ENCODE measurements at regions not wholly inside any gene's neighbourhood (a gene's known extent, or its start where the extent isn't known, plus 50 kb on each side); places are given as distances from the start of the nearest gene placed in this dataset.

- H2AFZ ChIP-seq (replicated peaks), result peak overlapping the region; percentile 65
- Mint-ChIP-seq H3K4me1 (peaks cover 12% of the 10 kb centered on the region), H3K4me3 (no peak overlapping the region), H3K9me3 (no peaks in the 10 kb centered on the region), H3K27ac (no peak overlapping the region), H3K36me3 (no peaks in the 10 kb centered on the region), H3K27me3 (ENCODE audit: insufficient read depth, low read depth) (no peaks in the 10 kb centered on the region)
- DNase-seq (ENCODE audit: low spot score), result no peak
- no peaks in the 10 kb centered on the region for H3K27me3 ChIP-seq
- TF ChIP-seq, protein P1, sequence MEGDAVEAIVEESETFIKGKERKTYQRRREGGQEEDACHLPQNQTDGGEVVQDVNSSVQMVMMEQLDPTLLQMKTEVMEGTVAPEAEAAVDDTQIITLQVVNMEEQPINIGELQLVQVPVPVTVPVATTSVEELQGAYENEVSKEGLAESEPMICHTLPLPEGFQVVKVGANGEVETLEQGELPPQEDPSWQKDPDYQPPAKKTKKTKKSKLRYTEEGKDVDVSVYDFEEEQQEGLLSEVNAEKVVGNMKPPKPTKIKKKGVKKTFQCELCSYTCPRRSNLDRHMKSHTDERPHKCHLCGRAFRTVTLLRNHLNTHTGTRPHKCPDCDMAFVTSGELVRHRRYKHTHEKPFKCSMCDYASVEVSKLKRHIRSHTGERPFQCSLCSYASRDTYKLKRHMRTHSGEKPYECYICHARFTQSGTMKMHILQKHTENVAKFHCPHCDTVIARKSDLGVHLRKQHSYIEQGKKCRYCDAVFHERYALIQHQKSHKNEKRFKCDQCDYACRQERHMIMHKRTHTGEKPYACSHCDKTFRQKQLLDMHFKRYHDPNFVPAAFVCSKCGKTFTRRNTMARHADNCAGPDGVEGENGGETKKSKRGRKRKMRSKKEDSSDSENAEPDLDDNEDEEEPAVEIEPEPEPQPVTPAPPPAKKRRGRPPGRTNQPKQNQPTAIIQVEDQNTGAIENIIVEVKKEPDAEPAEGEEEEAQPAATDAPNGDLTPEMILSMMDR (IDR thresholded peaks at IDR 0.05), result no peak
- TF ChIP-seq EZH2phosphoT487 (IDR thresholded peaks at IDR 0.05), result no peak
- no peak for TF ChIP-seq EZH2 (IDR thresholded peaks at IDR 0.05)
- H3K4me3 ChIP-seq, result no peak overlapping the region
- H3K4me1 ChIP-seq, result peaks cover 8% of the 10 kb centered on the region
- H3K4me2 ChIP-seq, result peak overlapping the region; percentile 17
- no peaks in the 10 kb centered on the region for H3F3A ChIP-seq (ENCODE audit: low read depth)
- H3K36me3 ChIP-seq, result no peaks in the 10 kb centered on the region
- no peaks in the 10 kb centered on the region for H3K9me3 ChIP-seq (ENCODE audit: low read depth)
- no peak overlapping the region for H3K27ac ChIP-seq
- no peaks in the 10 kb centered on the region for H3K79me2 ChIP-seq (ENCODE audit: low read depth)
- H4K20me1 ChIP-seq (ENCODE audit: low read depth), result no peaks in the 10 kb centered on the region
- H3K9ac ChIP-seq, result no peak overlapping the region
Observed at GRCh38 chr2:150735894-150736498, 248.5 kb upstream of the RND3 start.

DNA sequence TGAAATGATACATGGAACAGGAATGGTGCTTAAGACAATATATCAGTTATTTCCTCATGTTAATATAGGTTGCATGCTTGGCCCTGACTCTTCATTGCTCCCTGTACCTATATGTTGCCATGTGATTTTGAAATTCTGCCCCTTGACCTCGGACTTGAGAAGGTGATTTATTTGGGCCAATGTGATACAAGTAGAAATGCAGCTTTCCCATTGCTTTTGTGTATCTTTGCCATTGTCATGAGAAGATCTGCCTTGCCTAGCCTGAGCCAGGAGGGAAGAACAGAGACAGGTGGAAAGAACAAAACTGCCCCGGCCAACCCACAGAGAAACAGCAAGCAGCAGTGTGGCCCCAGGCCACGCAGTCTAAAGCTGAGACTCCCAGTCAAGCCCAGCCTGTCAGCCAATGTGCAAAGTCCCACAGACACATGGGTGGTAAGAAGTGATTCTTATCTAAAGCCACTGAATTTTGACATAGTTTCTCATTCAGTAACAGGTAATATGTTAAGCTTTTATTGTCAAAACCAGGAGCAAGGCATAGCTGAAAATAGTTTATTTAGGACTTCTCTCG, 245.7 kb upstream of the RND3 start:
- DNase-seq (ENCODE audit: low spot score), result no peak
- Histone ChIP-seq H3K27ac (no peak overlapping the region), H3K36me3 (no peaks in the 10 kb centered on the region), H3K27me3 (no peaks in the 10 kb centered on the region), H2AFZ (replicated peaks) (no peak overlapping the region), H3K4me2 (no peak overlapping the region), H3K4me1 (peaks cover 8% of the 10 kb centered on the region), H4K20me1 (ENCODE audit: low read depth) (no peaks in the 10 kb centered on the region), H3K9me3 (ENCODE audit: low read depth) (no peaks in the 10 kb centered on the region), H3F3A (ENCODE audit: low read depth) (no peaks in the 10 kb centered on the region), H3K4me3 (no peak overlapping the region), H3K79me2 (ENCODE audit: low read depth) (no peaks in the 10 kb centered on the region), H3K9ac (no peak overlapping the region)
- H3K4me1 Mint-ChIP-seq, result peaks cover 12% of the 10 kb centered on the region
- no peaks in the 10 kb centered on the region for H3K27me3 Mint-ChIP-seq (ENCODE audit: insufficient read depth, low read depth)
- no peak overlapping the region for H3K27ac Mint-ChIP-seq
- TF ChIP-seq, protein P1 (IDR thresholded peaks at IDR 0.05), result no peak
- TF ChIP-seq EZH2 (IDR thresholded peaks at IDR 0.05), result no peak
- TF ChIP-seq EZH2phosphoT487 (IDR thresholded peaks at IDR 0.05), result no peak
- no peak overlapping the region for H3K4me3 Mint-ChIP-seq
- no peaks in the 10 kb centered on the region for H3K9me3 Mint-ChIP-seq
- H3K36me3 Mint-ChIP-seq, result no peaks in the 10 kb centered on the region

- peaks cover 8% of the 10 kb centered on the region for H3K4me1 ChIP-seq
- no peaks in the 10 kb centered on the region for H4K20me1 ChIP-seq (ENCODE audit: low read depth)
- Mint-ChIP-seq H3K27ac (no peak overlapping the region), H3K9me3 (no peaks in the 10 kb centered on the region), H3K27me3 (ENCODE audit: insufficient read depth, low read depth) (no peaks in the 10 kb centered on the region), H3K4me1 (peaks cover 12% of the 10 kb centered on the region), H3K36me3 (no peaks in the 10 kb centered on the region), H3K4me3 (no peak overlapping the region)
- H3K9me3 ChIP-seq (ENCODE audit: low read depth), result no peaks in the 10 kb centered on the region
- no peak overlapping the region for H3K9ac ChIP-seq
- no peak overlapping the region for H2AFZ ChIP-seq (replicated peaks)
- no peak overlapping the region for H3K4me3 ChIP-seq
- no peaks in the 10 kb centered on the region for H3K27me3 ChIP-seq
- DNase-seq (ENCODE audit: low spot score), result no peak
- H3K79me2 ChIP-seq (ENCODE audit: low read depth), result no peaks in the 10 kb centered on the region
- no peak overlapping the region for H3K27ac ChIP-seq
- H3K4me2 ChIP-seq, result no peak overlapping the region
- TF ChIP-seq, protein P1 (IDR thresholded peaks at IDR 0.05), result no peak
- TF ChIP-seq EZH2phosphoT487 (IDR thresholded peaks at IDR 0.05) (no peak), EZH2 (IDR thresholded peaks at IDR 0.05) (no peak)
- no peaks in the 10 kb centered on the region for H3F3A ChIP-seq (ENCODE audit: low read depth)
- no peaks in the 10 kb centered on the region for H3K36me3 ChIP-seq
Observed at GRCh38 chr2:150732491-150732890, 245.0 kb upstream of the RND3 start.
